ENCODE measurements at regions not wholly inside any gene's neighbourhood (a gene's known extent, or its start where the extent isn't known, plus 50 kb on each side); places are given as distances from the start of the nearest gene placed in this dataset.

GRCh38 chr4:188578657-188579056 lies 439.4 kb downstream of the TRIML1 start:
- Histone ChIP-seq H3K79me2 (ENCODE audit: low read length) (no peaks in the 10 kb centered on the region), H3K9me3 (ENCODE audit: insufficient read depth, low read length) (no peaks in the 10 kb centered on the region)
- TF ChIP-seq EZH2phosphoT487 (IDR thresholded peaks at IDR 0.05; ENCODE audit: low read depth): no peak
- TF ChIP-seq, protein P1, sequence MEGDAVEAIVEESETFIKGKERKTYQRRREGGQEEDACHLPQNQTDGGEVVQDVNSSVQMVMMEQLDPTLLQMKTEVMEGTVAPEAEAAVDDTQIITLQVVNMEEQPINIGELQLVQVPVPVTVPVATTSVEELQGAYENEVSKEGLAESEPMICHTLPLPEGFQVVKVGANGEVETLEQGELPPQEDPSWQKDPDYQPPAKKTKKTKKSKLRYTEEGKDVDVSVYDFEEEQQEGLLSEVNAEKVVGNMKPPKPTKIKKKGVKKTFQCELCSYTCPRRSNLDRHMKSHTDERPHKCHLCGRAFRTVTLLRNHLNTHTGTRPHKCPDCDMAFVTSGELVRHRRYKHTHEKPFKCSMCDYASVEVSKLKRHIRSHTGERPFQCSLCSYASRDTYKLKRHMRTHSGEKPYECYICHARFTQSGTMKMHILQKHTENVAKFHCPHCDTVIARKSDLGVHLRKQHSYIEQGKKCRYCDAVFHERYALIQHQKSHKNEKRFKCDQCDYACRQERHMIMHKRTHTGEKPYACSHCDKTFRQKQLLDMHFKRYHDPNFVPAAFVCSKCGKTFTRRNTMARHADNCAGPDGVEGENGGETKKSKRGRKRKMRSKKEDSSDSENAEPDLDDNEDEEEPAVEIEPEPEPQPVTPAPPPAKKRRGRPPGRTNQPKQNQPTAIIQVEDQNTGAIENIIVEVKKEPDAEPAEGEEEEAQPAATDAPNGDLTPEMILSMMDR (IDR thresholded peaks at IDR 0.05; ENCODE audit: low read depth, low read length): no peak

GRCh38 chr4:188596021-188596420 lies 456.8 kb downstream of the TRIML1 start:
- Histone ChIP-seq H2AFZ (ENCODE audit: low read depth, low read length) (no peak overlapping the region), H3K4me2 (ENCODE audit: low read length) (no peak overlapping the region), H4K20me1 (ENCODE audit: insufficient read depth, low read length) (no peaks in the 10 kb centered on the region), H3K9me3 (ENCODE audit: insufficient read depth, low read length) (no peaks in the 10 kb centered on the region), H3K9ac (ENCODE audit: low read length) (no peak overlapping the region), H3K4me1 (ENCODE audit: low read length) (no peaks in the 10 kb centered on the region), H3K36me3 (replicated peaks; ENCODE audit: low read depth, low read length) (no peaks in the 10 kb centered on the region), H3K4me3 (ENCODE audit: low read length) (no peak overlapping the region), H3K27me3 (ENCODE audit: low read depth, low read length) (no peaks in the 10 kb centered on the region), H3K27ac (ENCODE audit: low read length) (no peak overlapping the region), H3K79me2 (ENCODE audit: low read length) (no peaks in the 10 kb centered on the region)
- TF ChIP-seq, protein P1 (IDR thresholded peaks at IDR 0.05; ENCODE audit: low read depth, low read length): no peak
- no peak for TF ChIP-seq EZH2phosphoT487 (IDR thresholded peaks at IDR 0.05; ENCODE audit: low read depth)

More at GRCh38 chr4:188578657-188579056, 439.4 kb downstream of the TRIML1 start:
- H3K27ac ChIP-seq (ENCODE audit: low read length): no peak overlapping the region
- H3K4me3 ChIP-seq (ENCODE audit: low read length): no peak overlapping the region
- H4K20me1 ChIP-seq (ENCODE audit: insufficient read depth, low read length): no peaks in the 10 kb centered on the region
- no peak overlapping the region for H3K9ac ChIP-seq (ENCODE audit: low read length)
- H2AFZ ChIP-seq (ENCODE audit: low read depth, low read length): no peak overlapping the region
- no peaks in the 10 kb centered on the region for H3K36me3 ChIP-seq (replicated peaks; ENCODE audit: low read depth, low read length)
- H3K4me1 ChIP-seq (ENCODE audit: low read length): no peaks in the 10 kb centered on the region
- no peaks in the 10 kb centered on the region for H3K27me3 ChIP-seq (ENCODE audit: low read depth, low read length)
- H3K4me2 ChIP-seq (ENCODE audit: low read length): no peak overlapping the region

DNA sequence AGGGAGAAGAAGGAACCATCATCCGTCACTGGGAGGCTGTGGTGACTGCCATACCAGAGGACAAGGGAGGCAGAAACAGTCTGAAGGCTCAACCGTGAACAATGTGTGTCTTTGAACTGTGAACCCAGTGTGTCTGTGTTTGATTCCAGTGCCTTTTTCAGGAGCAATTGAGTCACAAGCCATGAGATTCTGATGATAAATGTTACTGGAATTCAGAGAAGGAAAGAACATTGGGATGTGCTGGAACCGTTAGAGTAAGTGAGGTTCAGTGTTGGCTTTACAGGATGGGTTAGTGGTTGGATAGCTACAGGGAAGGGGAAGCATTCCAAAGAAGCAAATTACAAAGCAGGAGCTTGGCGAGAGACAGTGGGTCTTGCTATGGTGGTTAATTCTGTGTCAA lies 464.4 kb downstream of the TRIML1 start:
- no peak overlapping the region for H3K4me2 ChIP-seq (ENCODE audit: low read length)

DNA sequence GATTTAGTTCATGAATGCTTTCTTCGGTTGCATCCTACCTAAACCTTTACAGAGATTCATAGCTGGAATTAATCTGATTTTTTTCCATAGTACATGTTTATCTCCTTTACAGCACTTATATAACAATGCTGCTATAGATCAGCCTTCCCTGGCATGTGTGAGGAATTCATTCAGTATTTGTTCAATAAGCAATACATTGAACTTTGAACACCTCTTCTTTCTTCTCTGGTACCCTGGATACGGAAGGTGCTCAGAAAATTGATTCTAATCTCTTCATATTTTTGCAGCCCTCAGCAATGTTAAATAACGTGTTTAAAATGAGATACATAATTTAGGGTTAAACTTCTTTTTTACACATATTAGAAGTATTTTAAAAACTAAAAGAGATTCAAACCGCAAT lies 467.4 kb downstream of the TRIML1 start:
- H4K20me1 ChIP-seq (ENCODE audit: insufficient read depth, low read length): no peaks in the 10 kb centered on the region
- TF ChIP-seq, protein P1 (IDR thresholded peaks at IDR 0.05; ENCODE audit: low read depth, low read length): no peak
- no peak for TF ChIP-seq EZH2phosphoT487 (IDR thresholded peaks at IDR 0.05; ENCODE audit: low read depth)
- H3K79me2 ChIP-seq (ENCODE audit: low read length): no peaks in the 10 kb centered on the region
- H3K27ac ChIP-seq (ENCODE audit: low read length): no peak overlapping the region
- H3K9ac ChIP-seq (ENCODE audit: low read length): no peak overlapping the region
- no peaks in the 10 kb centered on the region for H3K9me3 ChIP-seq (ENCODE audit: insufficient read depth, low read length)
- no peak overlapping the region for H2AFZ ChIP-seq (ENCODE audit: low read depth, low read length)
- H3K4me2 ChIP-seq (ENCODE audit: low read length): no peak overlapping the region
- no peaks in the 10 kb centered on the region for H3K36me3 ChIP-seq (replicated peaks; ENCODE audit: low read depth, low read length)
- H3K4me1 ChIP-seq (ENCODE audit: low read length): no peaks in the 10 kb centered on the region
- no peaks in the 10 kb centered on the region for H3K27me3 ChIP-seq (ENCODE audit: low read depth, low read length)
- no peak overlapping the region for H3K4me3 ChIP-seq (ENCODE audit: low read length)

More for the DNA sequence above, 464.4 kb downstream of the TRIML1 start:
- Histone ChIP-seq H4K20me1 (ENCODE audit: insufficient read depth, low read length) (no peaks in the 10 kb centered on the region), H3K9ac (ENCODE audit: low read length) (no peak overlapping the region), H3K4me1 (ENCODE audit: low read length) (no peaks in the 10 kb centered on the region), H2AFZ (ENCODE audit: low read depth, low read length) (no peak overlapping the region), H3K4me3 (ENCODE audit: low read length) (no peak overlapping the region), H3K27ac (ENCODE audit: low read length) (no peak overlapping the region), H3K79me2 (ENCODE audit: low read length) (no peaks in the 10 kb centered on the region), H3K36me3 (replicated peaks; ENCODE audit: low read depth, low read length) (no peaks in the 10 kb centered on the region), H3K9me3 (ENCODE audit: insufficient read depth, low read length) (no peaks in the 10 kb centered on the region), H3K27me3 (ENCODE audit: low read depth, low read length) (no peaks in the 10 kb centered on the region)
- TF ChIP-seq EZH2phosphoT487 (IDR thresholded peaks at IDR 0.05; ENCODE audit: low read depth): no peak
- TF ChIP-seq, protein P1 (IDR thresholded peaks at IDR 0.05; ENCODE audit: low read depth, low read length): no peak
